CD4-positive, alpha-beta memory T cell (primary cell): ENCODE measurements at regions not wholly inside any gene's neighbourhood (a gene's known extent, or its start where the extent isn't known, plus 50 kb on each side); places are given as distances from the start of the nearest gene placed in this dataset.

ENCODE experiments used
- CTCF ChIA-PET: fragments of 350-600 bp; sonication (Branson Sonifier 250); formaldehyde crosslinking; loops from one replicate; lab custom pipeline; 2021; ENCODE audit warnings: inconsistent platforms; ENCODE audit not compliant: partially characterized antibody; lab: Charles Lee
- POLR2A ChIA-PET: fragments of 350-600 bp; sonication (Branson Sonifier 250); formaldehyde crosslinking; loops from one replicate; lab custom pipeline; 2021; ENCODE audit not compliant: partially characterized antibody; lab: Charles Lee
- DNase-seq, 5 donors: peaks; one replicate each; pipeline versions ENCODE4 v3.0.0 to v3.0.0-alpha.2; 2020 to 2022; ENCODE audit warnings: mixed read lengths in 1 of 5
- H3K27ac ChIP-seq: one replicate; pipeline ENCODE4 v1.7.0; 2013; ENCODE audit warnings: low read depth, low read length
- H3K27me3 ChIP-seq: 2 replicates; pipeline ENCODE4 v1.7.0; 2013; ENCODE audit warnings: mild to moderate bottlenecking, low read length, moderate library complexity; ENCODE audit not compliant: insufficient read depth
- H3K36me3 ChIP-seq: 2 replicates; pipeline ENCODE4 v1.7.0; 2013; ENCODE audit warnings: mild to moderate bottlenecking, low read length, moderate library complexity; ENCODE audit not compliant: insufficient read depth
- H3K4me1 ChIP-seq: 2 replicates; pipeline ENCODE4 v1.7.0; 2013; ENCODE audit warnings: mild to moderate bottlenecking, low read length, moderate library complexity; ENCODE audit not compliant: insufficient read depth
- H3K4me3 ChIP-seq, 2 donors: one replicate each; pipeline ENCODE4 v1.7.0; 2013; ENCODE audit warnings: low read length in 2 of 2, mild to moderate bottlenecking in 1 of 2
- H3K9me3 ChIP-seq, 2 donors: one replicate each; pipeline ENCODE4 v1.7.0; 2013; ENCODE audit warnings: low read length in 2 of 2, control low read depth in 1 of 2; ENCODE audit not compliant: control insufficient read depth in 1 of 2
- H3K27ac Mint-ChIP-seq, 7 donors: one replicate each; pipeline ENCODE4 v1.8.0; 2020 to 2021; ENCODE audit warnings: mixed read lengths in 7 of 7, mild to moderate bottlenecking in 6 of 7, inconsistent platforms in 3 of 7, moderate library complexity in 3 of 7
- H3K27me3 Mint-ChIP-seq, 2 donors: one replicate each; pipeline ENCODE4 v1.8.0; 2020 to 2021; ENCODE audit warnings: mixed read lengths in 2 of 2
- H3K36me3 Mint-ChIP-seq, 2 donors: one replicate each; pipeline ENCODE4 v1.8.0; 2020 to 2021; ENCODE audit warnings: mixed read lengths in 2 of 2, inconsistent platforms in 1 of 2, mild to moderate bottlenecking in 1 of 2
- H3K4me1 Mint-ChIP-seq, 4 donors: one replicate each; pipeline ENCODE4 v1.8.0; 2020 to 2021; ENCODE audit warnings: mixed read lengths in 4 of 4, mild to moderate bottlenecking in 1 of 4
- H3K4me3 Mint-ChIP-seq, 8 donors: one replicate each; pipeline ENCODE4 v1.8.0; 2020 to 2021; ENCODE audit warnings: mixed read lengths in 8 of 8, mild to moderate bottlenecking in 7 of 8, moderate library complexity in 6 of 8, inconsistent platforms in 3 of 8
- H3K9me3 Mint-ChIP-seq, 8 donors: one replicate each; pipeline ENCODE4 v1.8.0; 2020 to 2021; ENCODE audit warnings: mixed read lengths in 8 of 8, mild to moderate bottlenecking in 5 of 8, inconsistent platforms in 3 of 8, moderate library complexity in 1 of 8
- intact Hi-C: fragments of 100-400 bp; cut with micrococcal nuclease; formaldehyde crosslinking; loops from one replicate; pipeline ENCODE4 v1.15.1; 2023

DNA sequence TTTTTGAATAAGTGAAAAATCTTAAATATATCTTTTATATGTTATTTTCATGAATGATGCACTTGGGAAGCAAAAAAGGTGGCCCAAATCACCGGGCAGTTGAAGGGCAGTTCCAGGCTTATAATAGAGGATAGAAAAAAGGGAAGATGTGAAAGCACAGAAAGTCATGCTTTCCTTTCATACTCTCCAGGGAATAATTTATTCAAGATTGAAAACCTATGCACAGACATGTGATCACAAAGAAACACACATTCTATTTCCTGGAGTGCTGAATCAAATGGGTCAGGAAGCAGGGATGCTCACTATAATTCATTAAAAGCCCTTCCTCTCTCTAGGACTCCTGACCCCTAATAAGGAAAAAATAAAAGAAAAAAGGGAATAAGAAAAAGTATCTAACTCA is 66.1 kb upstream of the USP38 start:
- POLR2A ChIA-PET = no interaction called here
- H3K9me3 Mint-ChIP-seq = peaks cover 0 to 4% (median 0%) of the 10 kb centered on the region in 8 donors
- no peaks in the 10 kb centered on the region for H3K4me1 Mint-ChIP-seq
- CTCF ChIA-PET = no interaction called here
- H3K27ac Mint-ChIP-seq = no peak overlapping the region
- Histone ChIP-seq H3K36me3 (no peaks in the 10 kb centered on the region), H3K27me3 (no peaks in the 10 kb centered on the region), H3K27ac (no peak overlapping the region), H3K4me1 (no peaks in the 10 kb centered on the region), H3K9me3 (no peaks in the 10 kb centered on the region), H3K4me3 (no peak overlapping the region)
- intact Hi-C loops = no loop called here
- no peak overlapping the region for H3K4me3 Mint-ChIP-seq
- H3K36me3 Mint-ChIP-seq = no peaks in the 10 kb centered on the region
- no peak for DNase-seq
- peaks cover 3 to 12% of the 10 kb centered on the region in 2 donors for H3K27me3 Mint-ChIP-seq

DNA sequence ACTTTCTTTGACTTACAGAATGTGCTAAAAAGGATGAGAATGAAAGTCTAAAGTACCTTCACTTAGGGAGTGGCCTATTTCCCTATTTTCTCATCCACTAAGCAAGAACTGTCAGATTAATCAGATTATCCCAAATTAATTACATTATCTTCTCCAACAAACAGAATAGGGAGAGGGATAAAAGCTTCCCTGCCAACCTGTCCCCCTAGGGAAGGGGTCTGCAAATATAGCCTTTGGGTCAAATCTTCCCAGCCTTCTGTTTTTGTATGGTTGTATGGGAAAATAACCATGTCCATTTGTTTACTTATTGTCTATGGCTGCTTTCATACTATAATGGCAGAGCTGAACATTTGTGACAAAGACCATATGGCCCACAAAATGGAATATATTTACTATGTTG is 57.1 kb upstream of the USP38 start:
- ChIA-PET CTCF (no interaction called here), POLR2A (no interaction called here)
- no peaks in the 10 kb centered on the region for H3K4me1 Mint-ChIP-seq
- H3K9me3 ChIP-seq = no peaks in the 10 kb centered on the region
- no peaks in the 10 kb centered on the region for H3K27me3 ChIP-seq
- no peak overlapping the region for H3K4me3 ChIP-seq
- H3K27ac Mint-ChIP-seq = no peak overlapping the region
- H3K9me3 Mint-ChIP-seq = peaks cover 0 to 18% (median 8%) of the 10 kb centered on the region in 8 donors
- H3K4me1 ChIP-seq = no peaks in the 10 kb centered on the region
- no peak overlapping the region for H3K27ac ChIP-seq
- H3K36me3 ChIP-seq = no peaks in the 10 kb centered on the region
- intact Hi-C loops = no loop called here
- peaks cover 1 to 2% of the 10 kb centered on the region in 2 donors for H3K27me3 Mint-ChIP-seq
- H3K4me3 Mint-ChIP-seq = no peak overlapping the region
- DNase-seq = no peak
- H3K36me3 Mint-ChIP-seq = peaks cover 0 to 4% of the 10 kb centered on the region in 2 donors

GRCh38 chr4:143133977-143134376 is 50.7 kb upstream of the USP38 start:
- CTCF ChIA-PET = interaction anchor here (1.4 kb wide), 1 partner anchor 9 kb away, joined by 3 read pairs; no protein-coding TSS in a partner anchor
- Histone ChIP-seq H3K4me3 (no peak overlapping the region), H3K27ac (no peak overlapping the region), H3K27me3 (no peaks in the 10 kb centered on the region), H3K4me1 (no peaks in the 10 kb centered on the region), H3K36me3 (no peaks in the 10 kb centered on the region), H3K9me3 (no peaks in the 10 kb centered on the region)
- Mint-ChIP-seq H3K4me3 (no peak overlapping the region), H3K9me3 (no peaks in the 10 kb centered on the region), H3K36me3 (no peaks in the 10 kb centered on the region), H3K4me1 (no peaks in the 10 kb centered on the region), H3K27ac (no peak overlapping the region), H3K27me3 (no peaks in the 10 kb centered on the region)
- intact Hi-C loops = no loop called here
- no peak for DNase-seq
- POLR2A ChIA-PET = no interaction called here
